Suppressor macrophage treated with lipopolysaccharide for 1 hour (primary cell): ENCODE measurements at regions not wholly inside any gene's neighbourhood (a gene's known extent, or its start where the extent isn't known, plus 50 kb on each side); places are given as distances from the start of the nearest gene placed in this dataset.

Experiments used
- DNase-seq, 3 donors: peaks; one replicate each; pipeline ENCODE4 v3.0.0-alpha.2; 2020 to 2022

GRCh38 chr14:26856876-26857518 lies 259.2 kb upstream of the NOVA1 start:
- no peak for DNase-seq

- DNase-seq = no peak
Measured at GRCh38 chr14:26859483-26859882, 261.6 kb upstream of the NOVA1 start.

- no peak for DNase-seq
Measured at GRCh38 chr14:26860111-26860510, 262.3 kb upstream of the NOVA1 start.

GRCh38 chr14:26863736-26864135 lies 265.9 kb upstream of the NOVA1 start:
- DNase-seq = no peak

GRCh38 chr14:26866721-26867120 lies 268.9 kb upstream of the NOVA1 start:
- no peak for DNase-seq

- no peak for DNase-seq
Measured at GRCh38 chr14:26867171-26867757, 269.4 kb upstream of the NOVA1 start.

- DNase-seq = no peak
Measured at GRCh38 chr14:26870096-26870495, 272.3 kb upstream of the NOVA1 start.

- DNase-seq = no peak
Measured at GRCh38 chr14:26870722-26871617, 273.1 kb upstream of the NOVA1 start.

GRCh38 chr14:26872515-26873361 lies 274.9 kb upstream of the NOVA1 start:
- no peak for DNase-seq

GRCh38 chr14:26873362-26873960 lies 275.6 kb upstream of the NOVA1 start:
- DNase-seq = no peak

GRCh38 chr14:26887847-26888246 lies 290.0 kb upstream of the NOVA1 start:
- no peak for DNase-seq

GRCh38 chr14:26888592-26888991 lies 290.8 kb upstream of the NOVA1 start:
- no peak for DNase-seq

GRCh38 chr14:26896447-26896846 lies 298.6 kb upstream of the NOVA1 start:
- no peak for DNase-seq

- no peak for DNase-seq
Measured at GRCh38 chr14:26897196-26897595, 299.4 kb upstream of the NOVA1 start.

GRCh38 chr14:26905229-26905628 lies 307.4 kb upstream of the NOVA1 start:
- no peak for DNase-seq

GRCh38 chr14:26913786-26914185 lies 316.0 kb upstream of the NOVA1 start:
- no peak for DNase-seq

GRCh38 chr14:26917086-26917485 lies 319.3 kb upstream of the NOVA1 start:
- DNase-seq = peak; percentile 18 to 35 (median 30)

- DNase-seq = no peak
Measured at GRCh38 chr14:26925876-26926584, 328.2 kb upstream of the NOVA1 start.

GRCh38 chr14:26926585-26926984 lies 328.8 kb upstream of the NOVA1 start:
- DNase-seq = no peak

GRCh38 chr14:26928019-26928418 lies 330.2 kb upstream of the NOVA1 start:
- DNase-seq = no peak

- DNase-seq = no peak
Measured at GRCh38 chr14:26929361-26929760, 331.5 kb upstream of the NOVA1 start.

GRCh38 chr14:26930576-26930975 lies 332.7 kb upstream of the NOVA1 start:
- DNase-seq = no peak
